ENCODE measurements at regions not wholly inside any gene's neighbourhood (a gene's known extent, or its start where the extent isn't known, plus 50 kb on each side); places are given as distances from the start of the nearest gene placed in this dataset.

DNA sequence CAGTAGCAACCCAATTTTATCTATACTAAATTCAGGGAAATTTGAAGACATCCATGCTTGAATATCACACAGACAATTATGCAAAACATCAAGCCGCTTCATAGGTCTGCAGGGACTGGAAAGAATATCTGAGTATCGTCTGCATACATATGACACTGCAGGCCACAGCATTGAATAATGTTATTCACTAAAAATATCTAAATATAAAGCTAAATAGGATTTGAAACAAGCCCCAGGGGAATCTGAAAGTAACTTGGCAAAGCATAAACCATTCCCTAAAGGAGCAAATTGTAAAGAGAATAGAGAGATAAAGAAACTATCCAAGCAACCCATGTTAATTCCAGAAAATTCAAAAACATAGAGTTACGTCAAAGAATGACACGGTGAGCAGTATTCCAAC, 1251.0 kb downstream of the PCDH17 start:
- TF ChIP-seq ZNF274 (IDR thresholded peaks at IDR 0.05; ENCODE audit: low read depth, low read length) (no peak), YY1 (IDR thresholded peaks at IDR 0.05; ENCODE audit: insufficient read depth, insufficient read length) (no peak)

All from NT2/D1 (cell line).